Smooth muscle cell (in vitro differentiated cells): ENCODE measurements at regions not wholly inside any gene's neighbourhood (a gene's known extent, or its start where the extent isn't known, plus 50 kb on each side); places are given as distances from the start of the nearest gene placed in this dataset.

ENCODE experiments used
- DNase-seq: peaks from one replicate; lab custom pipeline; 2025; ENCODE audit not compliant: unreplicated experiment; lab: John Stamatoyannopoulos, UW
- H2AFZ ChIP-seq: fragments of 200-600 bp; sonication (generic); 2 replicates; pipeline ENCODE4 v1.6.0; 2016; ENCODE audit warnings: antibody characterized with exemption, low read depth, mild to moderate bottlenecking
- H3F3A ChIP-seq: fragments of 200-600 bp; sonication (generic); 2 replicates; pipeline ENCODE4 v1.6.0; 2017; ENCODE audit warnings: antibody characterized with exemption, low read depth
- H3K27ac ChIP-seq: fragments of 200-600 bp; sonication (generic); 2 replicates; pipeline ENCODE4 v1.5.1; 2016; ENCODE audit warnings: low read depth, mild to moderate bottlenecking
- H3K27me3 ChIP-seq: fragments of 200-600 bp; sonication (generic); 2 replicates; pipeline ENCODE4 v1.6.1; 2016; ENCODE audit warnings: low read depth, mild to moderate bottlenecking
- H3K36me3 ChIP-seq: fragments of 200-600 bp; sonication (generic); 2 replicates; pipeline ENCODE4 v1.5.1; 2016; ENCODE audit warnings: low read depth
- H3K4me1 ChIP-seq: fragments of 200-600 bp; sonication (generic); 2 replicates; pipeline ENCODE4 v1.5.1; 2016; ENCODE audit warnings: low read depth
- H3K4me2 ChIP-seq: fragments of 200-600 bp; sonication (generic); 2 replicates; pipeline ENCODE4 v1.6.0; 2016; ENCODE audit warnings: mild to moderate bottlenecking
- H3K4me3 ChIP-seq: fragments of 200-600 bp; sonication (generic); 2 replicates; pipeline ENCODE4 v1.5.1; 2016; ENCODE audit warnings: mild to moderate bottlenecking
- H3K79me2 ChIP-seq: fragments of 200-600 bp; sonication (generic); 2 replicates; pipeline ENCODE4 v1.6.0; 2016; ENCODE audit warnings: low read depth, mild to moderate bottlenecking
- H3K9ac ChIP-seq: fragments of 200-600 bp; sonication (generic); 2 replicates; pipeline ENCODE4 v1.6.0; 2016; ENCODE audit warnings: low read depth
- H3K9me3 ChIP-seq: fragments of 200-600 bp; sonication (generic); replicated peaks from 2 replicates; pipeline ENCODE4 v1.5.1; 2016; ENCODE audit warnings: low read depth
- H4K20me1 ChIP-seq: fragments of 200-600 bp; sonication (generic); 2 replicates; pipeline ENCODE4 v1.6.0; 2016; ENCODE audit warnings: low read depth
- CTCF ChIP-seq: fragments of 200-600 bp; sonication (generic); IDR thresholded peaks from 2 replicates; pipeline ENCODE4 v1.5.1; 2017; ENCODE audit warnings: borderline replicate concordance, mild to moderate bottlenecking, antibody characterized with exemption; ENCODE audit not compliant: insufficient read depth, poor library complexity, severe bottlenecking
- WGBS: methylation state at CpG from one replicate; pipeline ENCODE4 v1.1.7; 2016; ENCODE audit warnings: low lambda C conversion rate; 5-methylcytosine and 5-hydroxymethylcytosine counted together

DNA sequence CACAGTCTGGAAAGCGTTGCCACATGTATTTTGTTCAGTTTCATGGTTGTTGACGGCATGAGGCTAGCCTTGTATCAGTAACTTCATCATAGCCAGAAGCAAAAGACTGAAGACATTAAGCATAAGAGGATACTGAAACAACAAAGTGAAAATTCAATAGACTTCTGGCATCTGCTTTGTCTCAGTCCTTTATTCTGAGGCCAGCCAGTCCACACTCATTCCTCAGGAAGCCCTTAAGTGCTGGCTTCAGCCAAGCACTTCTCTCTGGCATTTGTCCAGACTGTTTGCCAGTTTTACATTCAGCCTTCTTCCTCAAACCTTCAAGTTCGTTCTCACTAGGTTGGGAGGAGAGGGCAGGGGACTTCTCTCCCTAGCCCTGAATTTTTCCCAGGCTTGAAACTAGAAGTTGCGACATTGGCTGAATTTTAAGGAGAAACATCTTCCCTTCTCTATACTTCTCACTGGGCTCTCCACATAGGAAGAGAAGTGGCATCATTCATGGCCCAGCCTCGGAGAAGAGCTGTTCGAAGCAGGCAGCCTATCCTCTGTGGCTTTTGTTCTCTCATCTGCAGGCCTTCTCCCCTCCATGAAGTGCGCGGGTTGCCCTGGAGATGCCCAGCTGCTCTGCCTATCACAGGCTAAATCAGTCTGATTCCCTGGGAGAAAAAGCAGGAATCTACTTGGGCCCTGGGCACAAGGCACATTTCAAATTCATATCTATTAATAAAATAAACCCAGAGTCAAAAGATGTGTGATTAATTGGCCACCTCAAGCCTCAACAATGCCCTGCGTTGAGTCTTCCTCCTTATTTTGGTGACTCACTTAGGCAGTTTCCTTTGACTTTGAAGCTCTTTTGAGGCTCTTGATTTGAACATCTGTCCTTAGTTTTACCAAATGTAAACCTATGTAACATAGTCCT is 130.9 kb upstream of the PLEKHA5 start:
- H3K4me1 ChIP-seq, result peaks cover 18% of the 10 kb centered on the region
- H3K27ac ChIP-seq, result peak overlapping the region; percentile 36
- 64% methylated on average over 9 of the region's 9 CpGs for WGBS
- no peak overlapping the region for H3K4me3 ChIP-seq
- H2AFZ ChIP-seq, result peak overlapping the region; percentile 38
- H3K79me2 ChIP-seq, result no peaks in the 10 kb centered on the region
- no peaks in the 10 kb centered on the region for H3K9me3 ChIP-seq
- H3K27me3 ChIP-seq, result no peaks in the 10 kb centered on the region
- no peak for TF ChIP-seq CTCF
- DNase-seq, result no peak
- no peak overlapping the region for H3K9ac ChIP-seq
- H3K36me3 ChIP-seq, result no peaks in the 10 kb centered on the region
- no peak overlapping the region for H3K4me2 ChIP-seq
- H4K20me1 ChIP-seq, result no peaks in the 10 kb centered on the region
- H3F3A ChIP-seq, result peaks cover 8% of the 10 kb centered on the region

DNA sequence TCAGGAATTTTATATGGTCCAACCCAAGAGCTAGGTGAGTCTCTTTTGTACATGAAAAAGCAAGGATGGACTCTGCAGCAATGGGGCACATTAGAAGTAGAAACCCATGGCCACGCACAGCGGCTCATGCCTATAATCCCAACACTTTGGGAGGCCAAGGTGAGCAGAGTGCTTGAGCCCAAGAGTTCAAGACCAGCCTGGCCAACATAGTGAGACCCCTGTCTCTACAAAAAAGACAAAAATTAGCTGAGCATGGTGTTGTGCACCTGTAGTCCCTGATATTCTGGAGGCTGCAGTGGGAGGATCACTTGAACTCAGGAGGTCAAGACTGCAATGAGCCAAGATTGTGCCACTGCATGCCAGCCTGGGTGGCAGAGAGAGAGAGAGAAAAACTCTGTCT is 128.7 kb upstream of the PLEKHA5 start:
- TF ChIP-seq CTCF, result no peak
- H3K4me2 ChIP-seq, result no peak overlapping the region
- H3K4me1 ChIP-seq, result peaks cover 39% of the 10 kb centered on the region
- H3F3A ChIP-seq, result peaks cover 8% of the 10 kb centered on the region
- no peak overlapping the region for H3K4me3 ChIP-seq
- no peak overlapping the region for H2AFZ ChIP-seq
- H3K27ac ChIP-seq, result no peak overlapping the region
- no peaks in the 10 kb centered on the region for H3K27me3 ChIP-seq
- no peaks in the 10 kb centered on the region for H3K9me3 ChIP-seq
- H3K9ac ChIP-seq, result no peak overlapping the region
- 100% methylated on average over 2 of the region's 2 CpGs for WGBS
- no peaks in the 10 kb centered on the region for H4K20me1 ChIP-seq
- no peak for DNase-seq
- H3K36me3 ChIP-seq, result no peaks in the 10 kb centered on the region
- no peaks in the 10 kb centered on the region for H3K79me2 ChIP-seq

DNA sequence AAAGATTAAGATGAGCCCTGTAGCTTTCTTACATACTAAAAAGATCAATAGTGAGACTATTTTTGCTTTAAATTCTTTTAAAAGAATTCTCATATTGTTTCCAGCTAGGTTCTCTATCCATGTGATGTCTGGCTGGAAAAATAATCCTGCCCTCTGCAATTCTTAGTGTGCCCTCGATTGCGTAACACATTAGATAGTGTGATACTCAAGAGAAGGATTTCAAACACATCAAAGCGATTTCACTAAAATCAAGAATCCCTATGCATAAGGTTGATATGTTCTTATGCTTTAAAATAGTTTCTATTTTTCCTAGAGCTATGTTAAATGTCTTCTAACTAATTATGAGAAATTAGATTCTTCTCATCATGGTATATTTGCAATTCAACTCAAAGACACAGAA is 127.3 kb upstream of the PLEKHA5 start:
- no peak overlapping the region for H2AFZ ChIP-seq
- 93% methylated on average over 3 of the region's 3 CpGs for WGBS
- H3K4me1 ChIP-seq, result peaks cover 48% of the 10 kb centered on the region
- no peaks in the 10 kb centered on the region for H4K20me1 ChIP-seq
- peaks cover 8% of the 10 kb centered on the region for H3F3A ChIP-seq
- H3K27ac ChIP-seq, result no peak overlapping the region
- no peaks in the 10 kb centered on the region for H3K27me3 ChIP-seq
- no peak for TF ChIP-seq CTCF
- no peaks in the 10 kb centered on the region for H3K79me2 ChIP-seq
- no peak overlapping the region for H3K4me3 ChIP-seq
- no peak overlapping the region for H3K4me2 ChIP-seq
- no peak for DNase-seq
- no peaks in the 10 kb centered on the region for H3K36me3 ChIP-seq
- no peaks in the 10 kb centered on the region for H3K9me3 ChIP-seq
- H3K9ac ChIP-seq, result no peak overlapping the region

DNA sequence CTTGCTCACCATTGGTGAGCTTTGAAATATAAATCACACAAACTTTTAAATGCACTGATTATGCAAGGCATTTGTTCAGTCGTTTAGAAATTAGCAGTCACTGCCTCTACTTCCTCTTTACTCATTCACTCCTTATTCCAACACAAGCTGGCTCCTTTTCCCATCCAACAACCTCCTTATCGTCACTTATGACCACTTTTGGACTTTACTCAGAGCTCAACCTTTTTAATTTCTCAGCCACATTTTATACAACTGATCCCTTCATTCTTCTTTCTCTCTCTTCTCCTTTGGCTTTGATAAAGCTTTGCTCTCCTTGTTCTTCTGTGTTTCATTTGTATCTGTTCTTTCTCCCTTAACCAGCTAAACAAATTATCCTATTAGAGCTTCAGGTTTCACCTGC is 126.4 kb upstream of the PLEKHA5 start:
- H3K27ac ChIP-seq, result no peak overlapping the region
- no peaks in the 10 kb centered on the region for H3K79me2 ChIP-seq
- H3F3A ChIP-seq, result peaks cover 5% of the 10 kb centered on the region
- no peak overlapping the region for H3K4me3 ChIP-seq
- H2AFZ ChIP-seq, result no peak overlapping the region
- WGBS, result 50% methylated on average over 2 of the region's 2 CpGs
- H3K9me3 ChIP-seq, result no peaks in the 10 kb centered on the region
- TF ChIP-seq CTCF, result no peak
- no peak for DNase-seq
- peaks cover 48% of the 10 kb centered on the region for H3K4me1 ChIP-seq
- H3K4me2 ChIP-seq, result no peak overlapping the region
- no peaks in the 10 kb centered on the region for H3K27me3 ChIP-seq
- no peaks in the 10 kb centered on the region for H4K20me1 ChIP-seq
- H3K9ac ChIP-seq, result no peak overlapping the region
- no peaks in the 10 kb centered on the region for H3K36me3 ChIP-seq
